ENCODE measurements at regions not wholly inside any gene's neighbourhood (a gene's known extent, or its start where the extent isn't known, plus 50 kb on each side); places are given as distances from the start of the nearest gene placed in this dataset.
"Not testable (repeated sequence)": the region's sequence is repeated elsewhere in the genome, so short reads cannot be mapped to it uniquely, and the experiment has no call there.

DNA sequence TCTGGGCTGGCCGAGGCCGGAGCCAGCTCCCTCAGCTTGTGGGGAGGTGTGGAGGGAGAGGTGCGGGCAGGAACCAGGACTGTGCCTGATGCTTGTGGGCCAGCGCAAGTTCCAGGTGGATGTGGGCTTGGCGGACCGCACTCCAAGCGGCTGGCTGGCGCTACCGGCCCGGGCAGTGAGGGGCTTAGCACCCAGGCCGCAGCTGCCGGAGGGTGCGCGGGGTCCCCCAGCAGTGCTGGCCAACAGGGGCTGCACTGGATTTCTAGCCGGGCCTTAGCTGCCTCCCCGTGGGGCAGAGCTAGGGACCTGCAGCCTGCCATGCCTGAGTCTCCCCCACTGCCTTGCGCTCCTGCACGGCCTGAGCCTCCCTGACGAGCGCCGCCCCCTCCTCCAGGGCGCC lies 242.8 kb downstream of the CCSER2 start:
- no peak for DNase-seq

DNA sequence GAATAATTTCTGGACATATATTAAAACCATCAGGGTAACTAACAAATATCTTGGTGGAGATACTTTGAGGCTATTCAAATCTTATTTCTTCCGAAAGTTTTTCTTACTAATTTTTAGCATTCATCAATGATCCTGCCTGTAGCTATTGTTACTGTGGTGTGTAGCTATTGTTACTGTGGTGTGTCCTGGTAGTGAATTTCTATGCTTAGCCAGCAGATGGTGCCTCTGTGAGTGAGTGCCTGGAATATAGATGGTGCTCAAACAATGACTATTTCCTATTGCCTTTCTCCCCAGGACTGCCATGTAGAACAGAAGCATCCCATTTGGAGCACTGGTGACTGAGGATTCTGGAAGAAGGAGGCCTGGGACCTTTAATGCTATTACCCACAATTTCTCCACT lies 245.7 kb downstream of the CCSER2 start:
- no peak for DNase-seq

DNA sequence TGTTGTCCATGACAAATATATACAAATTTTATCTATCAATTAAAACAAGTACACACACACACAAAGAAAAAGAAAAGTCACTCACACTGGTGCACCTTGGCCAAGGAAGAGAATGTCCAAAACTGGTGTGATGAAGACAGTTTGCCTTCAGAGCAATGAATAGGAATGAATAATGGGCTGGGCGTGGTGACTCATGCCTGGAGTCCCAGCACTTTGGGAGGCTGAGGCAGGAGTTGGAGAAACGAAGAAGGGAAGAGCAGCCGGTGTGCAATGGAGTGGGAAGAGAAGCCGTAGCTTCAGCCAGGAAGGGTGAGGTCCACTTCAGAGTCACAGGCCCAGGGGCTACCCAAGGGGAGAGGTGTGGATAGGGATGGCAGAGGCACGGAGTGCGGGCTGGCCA lies 253.6 kb downstream of the CCSER2 start:
- DNase-seq, result no peak

DNA sequence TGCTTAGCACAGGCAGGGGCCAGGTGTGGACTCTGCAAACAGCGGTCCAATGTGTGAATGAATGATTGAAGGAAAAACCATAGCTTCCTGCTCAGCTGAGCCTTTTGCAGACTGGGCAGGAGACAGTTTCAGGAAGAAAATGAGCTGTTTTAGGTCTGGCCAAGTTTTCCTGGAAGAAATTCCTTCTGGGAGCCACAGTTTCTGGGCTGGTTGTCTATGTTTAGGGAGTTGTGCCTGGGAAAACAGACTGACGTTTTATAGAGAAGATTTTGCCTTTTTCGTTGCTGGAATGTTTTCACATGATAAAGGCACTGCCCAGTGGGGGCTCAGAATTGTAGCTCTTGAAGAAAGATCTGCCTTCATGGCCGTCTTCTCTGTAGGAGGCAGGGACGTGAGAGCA lies 255.1 kb downstream of the CCSER2 start:
- no peak for DNase-seq

DNA sequence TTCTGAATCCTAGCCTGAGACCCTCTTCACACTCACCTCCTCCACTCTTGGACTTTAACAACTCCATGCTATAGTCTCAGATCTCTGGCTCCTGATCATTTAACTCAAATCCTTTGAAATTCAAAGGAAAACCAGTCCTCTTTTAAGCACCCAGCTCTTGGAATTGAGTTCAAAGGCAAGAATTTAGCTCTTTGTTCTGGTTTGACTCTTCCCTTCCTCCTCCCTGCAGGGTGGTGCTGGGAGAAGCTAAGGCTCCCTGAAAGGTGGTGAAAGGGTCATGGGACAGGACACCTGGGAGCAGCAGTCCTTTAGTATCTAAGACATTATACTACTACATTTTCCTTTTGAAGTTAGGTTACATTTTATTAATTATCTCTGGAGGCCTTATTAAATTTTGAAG lies 259.4 kb downstream of the CCSER2 start:
- DNase-seq, result no peak

DNA sequence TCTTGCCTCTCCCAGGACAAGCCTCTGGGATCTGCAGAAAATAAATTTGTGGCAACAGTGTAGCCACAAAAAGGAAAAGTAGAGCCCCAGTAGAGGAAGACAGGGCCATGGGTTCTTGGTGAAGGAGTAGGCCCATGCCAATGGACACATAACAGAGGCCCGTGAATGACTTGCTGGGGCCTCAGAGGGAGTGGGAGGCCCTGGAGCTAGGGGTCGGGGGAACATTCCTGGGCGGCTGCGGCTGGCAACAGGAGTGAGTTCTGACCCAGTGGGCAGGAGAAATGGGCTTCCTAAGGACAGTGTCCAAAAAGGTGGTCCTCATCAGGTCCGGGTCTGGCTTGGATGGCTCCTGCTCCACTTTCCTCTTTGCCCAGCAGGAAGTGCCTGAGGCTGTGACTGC lies 260.0 kb downstream of the CCSER2 start:
- no peak for DNase-seq

DNA sequence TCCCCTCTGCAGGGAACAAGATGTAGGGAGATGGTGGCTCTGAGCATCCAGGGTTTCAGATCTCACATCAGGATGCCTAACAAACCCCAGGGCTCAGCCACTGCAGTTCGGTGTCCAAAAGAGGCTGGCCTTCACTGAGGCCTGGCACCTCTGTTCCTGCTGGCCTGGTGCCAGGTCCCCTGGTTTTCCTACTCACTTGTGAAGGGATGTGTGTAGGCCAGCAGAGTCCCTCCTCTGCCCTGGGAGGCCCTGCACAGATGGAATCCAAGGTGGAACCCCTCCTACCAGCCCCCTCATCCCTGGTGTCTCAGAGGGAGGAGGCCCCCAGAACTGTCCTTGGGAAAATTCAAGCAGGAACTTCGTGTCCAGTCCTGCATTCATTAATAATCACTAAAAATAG lies 260.6 kb downstream of the CCSER2 start:
- no peak for DNase-seq

DNA sequence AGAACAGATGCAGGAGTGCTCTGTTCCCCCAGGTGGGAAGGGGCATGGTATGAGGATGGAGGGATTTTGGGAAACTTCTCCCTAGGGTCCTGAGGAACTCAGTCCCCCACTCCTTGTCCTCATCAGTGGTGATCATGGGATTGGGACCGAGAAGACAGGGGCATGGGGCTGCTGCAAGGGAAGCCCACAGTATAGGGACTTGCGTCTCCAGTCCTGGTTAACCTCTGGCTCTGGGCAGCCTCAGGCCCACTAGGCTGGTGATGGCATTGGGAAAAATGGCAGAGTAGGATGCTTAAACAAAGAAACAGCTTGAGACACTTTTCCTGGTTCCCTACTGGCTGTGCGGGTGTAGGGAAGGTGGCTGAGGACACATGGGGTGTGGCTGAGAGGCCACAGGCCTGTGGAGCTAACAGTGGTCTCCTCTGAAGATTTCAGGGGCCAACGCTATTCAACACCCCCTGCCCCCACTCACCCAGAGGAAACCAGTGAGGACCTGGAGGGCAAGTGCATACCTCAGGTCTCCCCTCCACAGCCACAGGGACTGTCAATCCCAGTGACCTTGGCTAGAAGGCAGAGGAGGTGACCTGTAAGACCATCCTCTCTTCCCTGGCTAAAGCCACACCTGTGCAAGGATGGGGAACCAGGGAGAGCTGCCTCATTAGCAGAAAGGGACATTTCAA lies 261.3 kb downstream of the CCSER2 start:
- no peak for DNase-seq

DNA sequence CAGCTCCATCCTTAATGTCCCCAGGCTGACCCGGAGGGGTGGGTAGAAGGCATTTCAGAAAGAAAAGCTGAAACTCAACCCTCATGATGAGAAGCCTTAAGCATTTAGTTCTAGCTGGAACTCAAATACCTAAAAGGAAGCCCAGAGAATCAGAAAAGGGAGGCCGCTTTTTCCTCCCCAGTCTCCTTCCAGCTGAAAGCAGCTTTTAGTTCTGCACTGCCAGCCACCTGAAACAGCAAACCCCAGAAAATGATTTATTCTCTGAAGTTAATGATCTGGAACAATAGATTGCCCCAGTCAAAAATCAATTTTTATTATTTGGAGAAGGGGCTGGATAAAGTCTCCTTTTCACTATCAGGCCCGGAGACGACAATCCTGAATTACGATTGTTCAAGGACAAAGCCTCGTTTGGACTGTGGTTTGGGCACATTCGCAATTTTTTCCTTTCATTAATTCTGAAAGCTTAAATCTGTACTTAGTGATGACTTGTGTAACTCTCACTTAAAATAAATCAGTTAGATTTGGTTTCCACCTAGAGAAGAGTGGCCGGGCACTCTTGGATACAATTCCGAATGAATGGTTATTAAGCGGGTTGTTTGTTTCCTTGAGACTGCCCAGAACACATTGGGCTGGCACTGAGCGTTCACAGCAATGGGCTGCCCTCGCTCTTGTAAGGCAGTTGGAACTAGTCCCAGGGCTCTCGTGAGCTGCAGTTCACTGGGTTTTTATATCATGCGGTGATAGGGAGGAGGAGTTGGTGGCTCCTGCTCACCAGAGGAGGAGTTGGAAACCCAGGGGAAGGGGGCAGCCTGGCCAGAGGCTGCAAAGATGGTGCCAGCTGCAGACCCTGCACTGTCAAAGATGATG lies 262.2 kb downstream of the CCSER2 start:
- no peak for DNase-seq

DNA sequence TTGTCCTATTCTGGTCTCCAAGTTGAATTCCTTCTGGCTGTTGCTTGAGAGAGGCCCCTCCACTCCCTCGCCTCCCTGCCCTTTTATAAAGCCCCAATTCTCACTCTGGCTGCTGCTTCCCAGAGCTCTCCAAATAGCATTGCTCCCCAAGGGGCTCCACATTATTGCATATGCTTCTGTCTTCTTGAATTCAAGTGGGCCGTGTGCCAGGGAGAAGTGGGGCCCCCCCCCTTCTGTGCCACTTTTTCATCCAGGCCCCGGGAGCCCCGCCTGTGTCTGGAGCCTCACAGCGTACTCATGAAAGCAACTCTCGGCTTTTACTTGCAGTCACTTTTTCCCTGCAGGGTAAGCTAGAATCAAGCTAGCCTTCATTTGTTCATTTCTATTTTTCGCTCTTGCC lies 265.1 kb downstream of the CCSER2 start:
- DNase-seq, result no peak

DNA sequence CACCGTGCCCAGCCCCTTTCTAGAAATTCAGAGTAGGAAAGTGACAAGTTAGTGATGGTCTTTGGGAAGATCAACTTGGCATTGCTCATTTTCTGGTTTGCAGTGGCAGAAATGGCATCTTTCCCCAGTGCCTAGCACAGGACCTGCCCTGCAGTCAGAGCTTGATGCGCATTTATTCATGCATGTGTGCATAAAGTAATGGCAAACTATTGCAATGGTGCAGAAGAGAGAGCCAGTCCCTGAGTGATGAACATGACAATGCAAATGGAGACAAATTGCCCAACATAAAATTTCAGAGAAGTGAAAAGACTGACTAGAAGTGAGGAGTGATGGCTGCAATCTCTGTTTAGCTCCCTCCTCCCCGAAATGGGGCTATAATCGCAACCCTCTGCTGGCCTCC lies 268.2 kb downstream of the CCSER2 start:
- no peak for DNase-seq

DNA sequence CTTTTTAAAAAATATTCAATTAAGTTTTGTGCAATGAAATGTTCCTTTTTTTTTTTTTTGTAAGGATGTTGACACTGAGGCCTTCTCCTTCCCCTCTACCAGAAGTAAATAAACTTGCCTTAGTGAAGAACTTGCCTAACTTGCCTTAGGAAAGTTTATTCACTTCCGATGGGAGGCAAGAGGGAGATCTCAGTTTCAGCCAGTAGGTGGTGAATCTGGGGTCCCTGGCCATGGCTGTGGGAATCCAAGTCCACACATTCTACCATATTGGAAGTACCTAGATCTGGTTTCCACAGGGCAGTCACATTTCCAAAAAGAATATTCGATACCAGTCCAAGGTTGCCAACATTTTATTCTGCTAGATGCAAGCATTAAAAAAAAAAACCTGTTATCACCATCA lies 270.9 kb downstream of the CCSER2 start:
- no peak for DNase-seq

DNA sequence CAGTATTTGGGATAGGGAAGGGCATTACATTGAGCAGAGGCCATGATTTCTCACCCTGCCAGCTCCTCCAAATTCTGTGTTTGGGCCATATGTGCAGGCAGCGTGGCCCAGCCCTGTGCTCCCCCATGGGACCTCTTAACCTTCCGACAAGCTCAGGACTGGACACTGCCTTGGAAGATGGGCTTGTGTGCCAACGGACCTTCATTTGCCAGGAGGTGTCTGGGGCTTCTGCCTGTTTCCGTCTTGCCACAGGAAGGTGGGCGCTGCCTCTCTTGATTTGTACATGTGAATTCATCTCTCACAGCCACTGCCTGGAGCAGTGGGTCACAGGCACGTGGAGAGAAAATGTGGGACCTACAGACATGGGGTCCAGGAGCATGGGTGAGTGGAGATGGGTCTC lies 272.6 kb downstream of the CCSER2 start:
- DNase-seq, result no peak

DNA sequence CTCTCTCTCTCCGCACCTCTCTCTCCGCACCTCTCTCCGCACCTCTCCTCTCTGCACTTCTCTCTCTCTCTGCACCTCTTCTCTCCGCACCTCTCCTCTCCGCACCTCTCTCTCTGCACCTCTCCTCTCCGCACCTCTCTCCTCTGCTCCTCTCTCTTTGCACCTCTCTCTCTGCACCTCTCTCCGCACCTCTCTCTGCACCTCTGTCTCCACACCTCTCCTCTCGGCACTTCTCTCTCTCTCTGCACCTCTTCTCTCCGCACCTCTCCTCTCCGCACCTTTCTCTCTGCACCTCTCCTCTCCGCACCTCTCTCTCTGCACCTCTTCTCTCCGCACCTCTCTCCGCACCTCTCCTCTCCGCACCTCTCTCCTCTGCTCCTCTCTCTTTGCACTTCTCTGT lies 274.2 kb downstream of the CCSER2 start:
- not testable (repeated sequence) for DNase-seq

DNA sequence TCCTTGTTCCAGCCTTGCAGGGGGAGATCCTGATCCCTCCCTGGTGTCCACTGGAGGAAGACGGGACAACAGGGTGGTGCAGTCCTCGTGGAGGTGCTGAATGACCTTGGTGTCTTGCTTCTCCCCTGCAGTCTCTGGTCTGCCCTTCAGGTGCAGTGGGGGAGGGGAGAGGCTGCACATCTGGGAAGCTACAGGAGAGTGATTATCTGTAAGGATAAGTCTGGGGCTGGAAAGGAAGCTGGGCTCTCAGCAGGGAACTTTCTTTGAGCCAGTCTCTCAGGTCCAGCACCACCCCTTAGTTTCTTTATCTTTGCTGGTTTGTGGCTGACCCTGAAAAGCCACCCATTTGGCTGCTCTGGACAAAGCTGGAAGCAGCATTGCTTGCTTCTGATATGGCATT lies 275.6 kb downstream of the CCSER2 start:
- DNase-seq, result no peak

DNA sequence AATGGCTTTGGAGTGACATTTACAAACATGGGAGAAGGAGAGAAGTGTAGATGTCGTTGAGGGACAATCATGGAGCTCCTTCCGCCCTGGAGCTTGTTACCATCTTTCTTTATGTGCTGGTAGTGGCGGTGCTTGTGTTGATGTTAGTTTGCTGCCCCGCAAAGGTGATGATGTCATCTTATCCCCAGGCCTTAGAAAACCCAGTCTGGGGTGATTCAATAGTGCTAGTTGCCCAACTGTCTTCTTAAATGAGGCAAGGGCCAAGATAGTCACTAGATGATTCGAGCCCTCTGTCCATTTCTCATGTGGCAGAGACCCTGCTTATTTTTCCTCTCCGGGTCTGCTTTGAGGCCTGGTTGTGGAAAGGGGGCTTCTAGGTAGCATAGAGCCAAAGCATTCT lies 277.4 kb downstream of the CCSER2 start:
- DNase-seq, result no peak

DNA sequence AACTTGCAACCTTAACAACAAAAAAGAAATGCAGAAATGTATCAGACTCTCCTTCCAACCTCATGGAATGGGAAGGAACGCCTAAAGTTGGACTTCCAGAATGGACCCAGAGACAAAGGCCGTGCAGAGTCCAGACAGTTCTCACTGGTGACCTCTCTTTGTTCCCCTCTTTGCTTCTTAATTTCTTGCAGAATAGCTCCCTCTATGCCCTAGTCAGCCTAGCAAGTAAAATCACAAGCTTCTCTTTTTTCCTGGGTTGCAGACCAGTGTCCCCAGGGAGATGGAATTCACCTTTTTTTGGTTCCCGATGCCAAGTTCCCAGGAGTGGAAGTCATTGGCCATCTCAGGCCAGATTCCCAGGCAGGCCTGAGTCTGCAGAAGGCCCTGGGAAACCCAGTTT lies 278.0 kb downstream of the CCSER2 start:
- DNase-seq, result no peak

DNA sequence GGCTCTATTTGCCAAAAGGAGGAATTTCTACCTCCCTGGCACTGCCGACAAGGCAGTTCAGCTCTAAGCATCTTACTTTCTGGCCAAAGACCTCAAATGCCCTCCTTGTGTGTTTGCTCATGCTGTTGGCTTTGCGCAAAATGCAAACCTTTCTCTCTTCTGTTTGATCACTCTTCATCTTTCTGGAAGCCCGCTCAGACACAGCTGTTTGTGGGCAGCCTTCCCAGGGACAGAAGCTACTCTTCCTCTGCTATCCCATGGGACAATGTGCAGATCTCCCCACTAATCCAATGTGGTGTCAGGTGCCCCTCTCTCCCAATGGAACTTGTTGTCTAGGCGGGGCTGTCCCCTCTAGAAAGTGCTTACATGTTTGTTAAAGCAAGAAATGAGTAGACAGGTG lies 278.7 kb downstream of the CCSER2 start:
- DNase-seq, result no peak

DNA sequence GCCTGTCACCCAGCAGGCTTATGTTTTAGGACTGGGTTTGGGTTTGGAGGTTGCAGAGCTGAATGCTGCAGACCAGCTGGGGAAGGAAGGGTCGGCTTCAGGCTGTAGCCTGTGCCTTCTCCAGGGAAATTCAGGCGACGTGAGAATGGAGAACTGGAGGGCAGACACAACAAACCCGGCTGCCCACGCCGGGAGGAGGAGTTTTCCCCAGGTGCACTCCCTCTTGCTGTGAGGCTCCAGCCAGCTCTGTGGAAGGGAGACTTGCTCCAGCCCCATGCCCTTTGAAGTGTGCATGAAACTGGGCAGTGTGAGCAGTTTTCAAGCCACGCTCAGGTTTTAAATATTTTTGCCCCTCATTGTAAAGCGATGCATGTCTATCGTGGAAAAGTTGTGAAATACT lies 279.1 kb downstream of the CCSER2 start:
- DNase-seq, result no peak

DNA sequence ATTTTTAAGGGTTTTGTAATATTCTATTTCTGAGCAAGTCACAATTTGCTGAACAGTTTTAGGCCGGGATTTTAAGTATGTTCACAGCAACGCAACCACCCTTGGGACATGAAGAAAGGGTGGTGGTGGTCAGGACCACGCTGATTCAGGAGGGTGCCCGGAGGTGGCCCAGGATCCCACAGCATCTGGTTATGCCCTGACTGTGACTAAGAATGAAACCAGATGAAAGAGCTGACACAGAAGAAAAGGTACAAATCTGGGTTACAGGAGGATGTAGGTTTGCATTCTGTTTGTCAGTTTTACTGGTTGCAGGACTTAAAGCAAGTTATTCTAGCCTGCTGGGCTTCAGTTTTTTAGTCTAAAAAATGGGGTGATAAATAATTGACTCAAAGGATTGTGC lies 279.7 kb downstream of the CCSER2 start:
- DNase-seq, result no peak

DNA sequence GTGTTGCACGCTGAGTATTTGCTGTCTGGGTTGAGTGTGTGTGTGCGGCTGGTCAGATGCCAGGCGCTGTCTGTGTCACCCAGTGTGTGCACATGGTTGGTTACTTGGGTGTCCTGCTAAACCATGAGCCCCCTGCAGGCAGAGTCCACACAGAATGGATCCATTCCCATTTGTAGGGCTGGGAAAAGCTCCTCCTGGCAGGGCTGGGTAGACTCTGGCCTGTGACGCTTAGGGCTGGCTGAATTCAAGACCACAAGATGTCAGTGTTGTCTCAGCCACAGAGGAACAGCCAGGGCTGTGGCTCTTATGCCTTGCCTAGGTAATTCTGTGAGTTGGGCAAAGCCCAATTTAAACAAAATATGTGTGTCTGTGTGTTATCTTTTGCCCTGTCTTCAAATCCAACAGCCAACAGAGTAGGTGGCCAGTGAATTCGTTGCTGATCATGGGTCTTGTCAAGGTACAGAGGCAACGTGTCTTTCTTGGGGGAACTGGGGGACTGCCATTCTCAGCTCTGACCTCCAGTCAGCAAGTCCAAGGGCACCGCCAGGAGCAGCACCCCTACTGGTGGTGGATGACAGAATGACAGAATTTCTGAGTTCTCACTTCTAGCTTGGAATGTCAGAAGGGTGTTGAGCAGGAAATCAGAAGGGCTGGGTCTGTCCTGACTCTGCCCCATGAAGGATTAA lies 285.1 kb downstream of the CCSER2 start:
- DNase-seq, result no peak

DNA sequence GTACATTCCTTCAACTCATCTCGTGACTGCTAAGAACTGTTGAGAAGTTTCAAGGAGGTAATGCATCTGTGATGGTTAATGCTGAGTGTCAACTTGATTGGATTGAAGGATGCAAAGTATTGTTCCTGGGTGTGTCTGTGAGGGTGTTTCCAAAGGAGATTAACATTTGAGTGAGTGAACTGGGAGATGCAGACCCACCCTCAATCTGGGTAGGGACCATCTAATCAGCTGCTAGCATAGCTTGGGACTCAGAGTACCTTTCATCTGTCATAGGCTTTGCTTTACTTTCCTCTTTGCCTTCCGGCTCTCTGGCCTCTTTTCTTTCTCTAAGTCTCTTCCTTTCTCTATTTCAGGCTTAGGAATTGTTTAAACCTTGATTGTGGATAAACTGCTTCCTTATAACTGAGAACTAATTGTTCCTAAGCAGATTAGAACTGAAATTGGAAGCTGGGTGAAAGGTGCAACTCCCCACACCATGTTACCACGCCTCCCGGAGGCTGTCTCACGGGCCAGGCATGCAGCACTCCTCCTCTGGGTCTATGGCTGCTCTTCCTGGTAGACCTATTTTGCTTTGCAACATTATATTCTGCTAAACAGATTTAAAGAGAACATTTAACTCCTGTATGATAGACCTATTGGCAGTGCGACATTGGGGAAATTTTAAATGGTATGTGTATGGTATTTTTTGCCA lies 298.2 kb downstream of the CCSER2 start:
- no peak for DNase-seq

DNA sequence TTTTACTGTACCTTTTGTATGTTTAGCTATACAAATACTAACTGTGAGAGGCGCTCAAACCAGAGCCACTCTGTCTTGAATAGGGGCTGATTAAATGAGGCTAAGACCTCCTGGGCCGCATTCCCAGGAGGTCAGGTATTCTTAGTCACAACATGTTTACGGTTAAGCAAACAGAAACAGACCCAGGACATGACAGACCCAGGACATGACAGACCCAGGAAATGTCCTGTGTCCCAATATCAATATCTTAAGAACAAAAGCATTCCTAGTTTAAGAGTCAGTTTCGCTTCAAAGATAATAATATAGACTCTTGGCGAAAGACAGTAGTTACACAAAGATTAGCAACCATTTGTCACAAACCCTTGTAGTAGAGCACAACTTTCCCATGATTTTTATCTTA lies 304.5 kb downstream of the CCSER2 start:
- DNase-seq, result no peak

DNA sequence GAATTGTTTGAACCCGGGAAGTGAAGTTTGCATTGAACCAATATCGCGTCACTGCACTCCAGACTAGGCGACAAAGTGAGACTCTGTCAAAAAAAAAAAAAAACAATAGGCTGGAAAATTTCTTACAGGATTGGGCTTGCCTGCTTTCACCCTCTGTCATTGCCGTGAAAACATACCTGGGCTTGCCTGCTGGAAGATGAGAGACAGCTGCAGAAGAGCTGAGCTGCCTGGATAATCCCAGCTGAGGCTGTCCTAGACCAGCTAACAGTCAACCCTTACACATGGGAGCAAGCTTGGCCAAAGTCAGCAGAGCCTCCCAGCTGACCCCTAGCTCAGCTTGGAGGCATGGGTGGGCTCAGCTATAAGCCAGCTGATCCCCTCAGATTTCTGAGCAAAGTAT lies 306.2 kb downstream of the CCSER2 start:
- DNase-seq, result no peak

Measured in GF-D8 (cell line).